Upper lobe of left lung (tissue), 4 donors: ENCODE measurements at regions not wholly inside any gene's neighbourhood (a gene's known extent, or its start where the extent isn't known, plus 50 kb on each side); places are given as distances from the start of the nearest gene placed in this dataset.

Experiments used
- CTCF ChIP-seq, 6 experiments: fragments of 450-650 bp in 4 of 6; fragments of 200-600 bp in 2 of 6; sonication (generic) in 2 of 6; IDR thresholded peaks; one replicate each; pipeline ENCODE4 v1.5.1; 2016 to 2019; ENCODE audit warnings: antibody characterized with exemption in 6 of 6
- POLR2A ChIP-seq, 4 donors: fragments of 450-650 bp; IDR thresholded peaks; one replicate each; pipeline ENCODE4 v1.5.1; 2016 to 2017; ENCODE audit warnings: antibody characterized with exemption in 4 of 4, mild to moderate bottlenecking in 2 of 4
- POLR2AphosphoS5 ChIP-seq, 2 donors: sonication (generic); formaldehyde crosslinking; IDR thresholded peaks; one replicate each; pipeline ENCODE4 v1.5.1; 2017; ENCODE audit warnings: antibody characterized with exemption in 2 of 2

GRCh38 chr11:28495333-28495732 lies 387.1 kb downstream of the METTL15 start:
- TF ChIP-seq POLR2AphosphoS5 (IDR thresholded peaks at IDR 0.05) (no peak), CTCF (IDR thresholded peaks at IDR 0.05) (no peak), POLR2A (IDR thresholded peaks at IDR 0.05) (no peak)
